ENCODE measurements at regions not wholly inside any gene's neighbourhood (a gene's known extent, or its start where the extent isn't known, plus 50 kb on each side); places are given as distances from the start of the nearest gene placed in this dataset.
"Not testable (repeated sequence)": the region's sequence is repeated elsewhere in the genome, so short reads cannot be mapped to it uniquely, and the experiment has no call there.

DNA sequence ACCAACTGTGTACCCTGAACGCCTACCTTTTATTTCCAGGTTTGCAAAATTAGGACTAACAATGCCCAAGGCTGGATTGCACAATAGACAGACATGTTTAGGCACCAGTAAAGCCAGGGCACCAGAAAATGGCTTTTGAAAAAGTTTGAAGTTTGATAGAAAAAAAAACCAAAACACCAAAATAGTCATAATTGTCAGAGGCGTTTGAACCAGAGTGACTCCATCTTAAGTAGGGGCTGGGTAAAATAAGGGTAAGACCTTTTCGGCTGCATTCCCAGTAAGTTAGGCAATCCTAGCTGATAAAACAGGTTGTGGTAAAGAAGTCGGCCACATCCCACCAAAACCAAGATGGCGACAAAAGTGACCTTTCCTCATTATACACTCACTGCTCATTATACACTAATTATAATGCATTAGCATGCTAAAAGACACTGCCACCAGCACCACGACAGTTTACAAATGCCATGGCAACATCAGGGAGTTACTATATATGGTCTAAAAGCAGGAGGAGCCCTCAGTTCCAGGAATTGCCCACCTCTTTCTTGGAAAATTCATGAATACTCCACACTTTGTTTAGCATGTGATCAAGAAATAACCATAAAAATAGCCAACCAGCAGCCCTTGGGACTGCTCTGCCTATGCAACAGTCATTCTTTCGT lies 71.2 kb upstream of the EPCAM start:
- no peak for DNase-seq
- in situ Hi-C loops (cut with MboI; ENCODE audit: low pct_unique_long_range_greater_than_20kb, low sequenced_read_pairs): no loop called here

- in situ Hi-C loops (cut with MboI; ENCODE audit: low pct_unique_long_range_greater_than_20kb, low sequenced_read_pairs): no loop called here
Measured at GRCh38 chr2:47295981-47296635, 73.0 kb upstream of the EPCAM start.

GRCh38 chr2:47295131-47295980 lies 73.8 kb upstream of the EPCAM start:
- in situ Hi-C loops (cut with MboI; ENCODE audit: low pct_unique_long_range_greater_than_20kb, low sequenced_read_pairs): no loop called here
- DNase-seq: no peak

More at GRCh38 chr2:47295981-47296635, 73.0 kb upstream of the EPCAM start:
- DNase-seq: no peak

DNA sequence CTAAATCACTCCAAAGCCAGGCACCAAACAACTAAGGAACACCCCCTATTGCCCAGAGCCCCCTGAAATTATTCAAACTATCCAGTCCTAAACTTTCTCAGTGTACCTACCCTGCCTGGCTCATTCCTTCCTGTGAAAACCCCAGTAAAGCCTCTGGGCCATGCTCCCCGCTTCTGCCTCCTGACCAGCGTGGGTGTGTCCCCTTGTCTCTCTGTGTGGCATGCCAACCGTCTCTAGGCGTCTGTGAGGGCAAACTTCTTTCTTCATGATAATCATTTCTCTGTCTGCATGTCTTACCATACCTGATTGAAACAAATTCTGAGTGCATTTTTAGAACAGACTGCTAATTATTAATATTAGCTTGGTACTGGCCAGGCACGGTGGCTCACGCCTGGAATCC lies 75.1 kb upstream of the EPCAM start:
- in situ Hi-C loops (cut with MboI; ENCODE audit: low pct_unique_long_range_greater_than_20kb, low sequenced_read_pairs): no loop called here
- DNase-seq: no peak

DNA sequence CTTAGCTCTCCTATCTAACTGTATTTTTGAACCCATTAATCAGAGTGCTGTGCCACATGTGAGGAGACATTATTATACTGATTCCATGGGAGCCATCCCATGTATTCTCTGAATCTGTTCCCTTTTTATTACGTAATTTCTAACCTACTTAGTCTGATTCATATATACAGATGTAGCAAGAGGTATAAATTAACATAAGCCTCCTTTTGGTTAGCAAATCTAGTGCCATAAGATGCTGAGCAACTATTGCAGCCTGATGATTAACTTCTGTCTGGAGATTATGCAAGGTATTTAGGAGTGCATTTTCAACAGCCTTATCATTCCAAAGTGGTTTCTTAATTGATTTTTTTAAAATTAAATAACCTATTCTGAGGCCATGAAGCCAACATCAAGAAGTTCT lies 80.2 kb upstream of the EPCAM start:
- in situ Hi-C loops (cut with MboI; ENCODE audit: low pct_unique_long_range_greater_than_20kb, low sequenced_read_pairs): no loop called here
- DNase-seq: no peak

GRCh38 chr2:47283659-47284058 lies 85.5 kb upstream of the EPCAM start:
- in situ Hi-C loops (cut with MboI; ENCODE audit: low pct_unique_long_range_greater_than_20kb, low sequenced_read_pairs): no loop called here
- no peak for DNase-seq

DNA sequence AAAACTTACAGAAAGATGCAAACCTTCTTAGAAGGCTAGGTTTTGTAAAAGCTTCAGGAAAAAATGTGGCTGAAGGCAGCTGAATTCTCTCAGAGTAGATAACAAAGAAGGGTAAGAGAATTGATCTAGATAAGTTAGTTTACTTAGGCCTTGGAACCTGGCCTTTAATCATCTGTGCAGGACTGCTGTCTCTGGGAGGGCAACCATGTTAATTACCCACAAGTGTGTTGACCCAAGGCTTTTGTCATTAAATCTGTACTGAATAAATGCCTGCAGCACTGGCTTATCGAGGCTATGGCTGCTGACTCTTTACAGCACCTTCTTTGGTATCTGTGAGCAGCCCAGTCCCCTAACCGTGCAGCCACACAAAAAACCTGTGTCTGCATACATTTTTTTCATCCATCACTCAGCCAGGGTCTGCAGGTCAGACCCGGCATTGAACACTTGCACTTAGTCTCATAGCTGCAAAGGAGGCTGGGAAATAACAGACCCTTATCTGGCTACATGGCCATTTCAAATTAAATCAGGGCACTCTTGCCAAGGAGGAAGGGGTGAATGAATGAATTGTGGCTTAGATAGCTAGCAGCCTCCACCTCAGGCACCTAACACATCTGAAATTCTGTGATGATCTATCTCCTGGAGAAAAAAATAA lies 86.4 kb upstream of the EPCAM start:
- in situ Hi-C loops (cut with MboI; ENCODE audit: low pct_unique_long_range_greater_than_20kb, low sequenced_read_pairs): no loop called here
- DNase-seq: no peak

DNA sequence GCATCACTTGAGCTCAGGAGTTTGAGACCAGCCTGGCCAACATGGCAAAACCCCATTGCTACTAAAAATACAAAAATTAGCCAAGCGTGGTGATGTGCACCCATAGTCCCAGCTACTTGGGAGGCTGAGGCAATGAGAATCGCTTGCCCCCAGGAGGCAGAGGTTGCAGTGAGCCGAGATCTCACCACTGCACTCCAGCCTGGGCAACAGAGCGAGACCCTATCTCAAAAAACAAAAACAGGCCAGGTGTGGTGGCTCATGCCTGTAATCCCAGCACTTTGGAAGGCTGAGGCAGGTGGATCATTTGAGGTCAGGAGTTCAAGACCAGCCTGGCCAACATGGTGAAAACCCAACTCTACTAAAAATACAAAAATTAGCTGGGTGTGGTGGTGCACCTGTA lies 89.6 kb upstream of the EPCAM start:
- DNase-seq; in situ Hi-C loops (cut with MboI; ENCODE audit: low pct_unique_long_range_greater_than_20kb, low sequenced_read_pairs): not testable (repeated sequence)

DNA sequence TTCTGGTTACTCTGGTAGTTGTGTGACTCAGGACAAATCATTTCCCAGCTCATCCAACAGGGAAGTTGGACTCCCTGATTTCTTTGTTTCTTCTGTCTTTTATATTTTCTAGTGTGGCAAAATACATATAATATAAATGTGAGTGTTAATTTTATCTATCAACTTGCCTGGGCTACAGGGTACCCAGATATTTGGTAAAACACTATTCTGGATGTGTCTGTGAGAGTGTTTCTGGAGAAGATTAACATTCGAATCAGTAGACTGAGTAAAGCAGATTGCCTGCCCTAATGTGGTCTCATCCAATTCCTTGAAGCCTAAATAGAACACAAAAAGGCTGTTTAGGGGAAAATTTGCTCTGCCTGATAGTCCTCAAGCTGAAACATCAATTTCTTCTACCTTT lies 91.1 kb upstream of the EPCAM start:
- in situ Hi-C loops (cut with MboI; ENCODE audit: low pct_unique_long_range_greater_than_20kb, low sequenced_read_pairs): no loop called here

GRCh38 chr2:47277187-47277586 lies 91.9 kb upstream of the EPCAM start:
- in situ Hi-C loops (cut with MboI; ENCODE audit: low pct_unique_long_range_greater_than_20kb, low sequenced_read_pairs): no loop called here
- DNase-seq: no peak

More for the DNA sequence above, 91.1 kb upstream of the EPCAM start:
- DNase-seq: no peak

- in situ Hi-C loops (cut with MboI; ENCODE audit: low pct_unique_long_range_greater_than_20kb, low sequenced_read_pairs): no loop called here
- DNase-seq: no peak
Measured at GRCh38 chr2:47276061-47276460, 93.0 kb upstream of the EPCAM start.

- DNase-seq: no peak
- in situ Hi-C loops (cut with MboI; ENCODE audit: low pct_unique_long_range_greater_than_20kb, low sequenced_read_pairs): no loop called here
Measured at GRCh38 chr2:47274054-47274782, 94.9 kb upstream of the EPCAM start.

DNA sequence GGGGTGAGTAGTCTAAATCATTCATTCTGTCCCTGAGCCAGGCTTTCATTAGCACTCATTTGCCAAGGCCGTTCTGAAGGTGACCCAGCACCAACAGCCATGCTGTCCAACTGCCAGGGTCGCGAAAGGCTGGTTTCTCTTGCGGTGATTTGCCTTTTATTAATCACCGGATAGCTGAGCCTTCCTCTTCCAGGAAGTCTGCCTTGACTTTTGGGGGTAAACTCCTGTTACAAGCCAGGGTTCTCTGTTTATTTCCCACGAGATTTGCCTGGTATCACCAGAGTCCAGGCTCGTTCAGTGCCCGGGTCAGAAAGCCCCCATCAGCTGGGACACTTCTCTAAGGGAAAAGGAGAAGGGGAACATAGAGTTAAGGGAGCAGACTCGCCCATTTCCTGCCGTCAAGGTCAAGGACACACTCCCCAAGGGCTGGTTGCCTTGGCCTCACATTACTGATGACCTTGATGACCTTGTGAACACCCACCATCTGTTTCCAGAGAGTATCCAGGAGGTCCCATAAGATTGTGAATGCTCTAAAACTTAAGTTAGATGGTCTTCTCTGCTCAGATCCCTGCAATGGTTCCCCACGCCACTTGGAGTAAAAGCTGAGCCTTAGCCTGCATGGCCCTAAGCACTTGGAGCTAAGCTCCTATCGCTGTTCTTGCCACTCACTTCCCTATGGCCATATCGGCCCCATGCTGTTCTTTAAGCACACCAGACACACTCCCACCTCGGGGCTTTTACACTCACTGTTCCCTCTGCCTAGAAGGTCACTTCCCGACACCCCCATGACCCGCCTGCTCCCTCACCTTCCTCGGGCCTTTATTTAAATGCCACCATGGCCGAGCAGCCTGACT lies 96.0 kb upstream of the EPCAM start:
- in situ Hi-C loops (cut with MboI; ENCODE audit: low pct_unique_long_range_greater_than_20kb, low sequenced_read_pairs): no loop called here
- no peak for DNase-seq

- in situ Hi-C loops (cut with MboI; ENCODE audit: low pct_unique_long_range_greater_than_20kb, low sequenced_read_pairs): no loop called here
- peak; percentile 72 for DNase-seq
Measured at GRCh38 chr2:47272031-47272864, 95.9 kb upstream of the CALM2 start.

- no peak for DNase-seq
- in situ Hi-C loops (cut with MboI; ENCODE audit: low pct_unique_long_range_greater_than_20kb, low sequenced_read_pairs): no loop called here
Measured at GRCh38 chr2:47271054-47272000, 95.0 kb upstream of the CALM2 start.

DNA sequence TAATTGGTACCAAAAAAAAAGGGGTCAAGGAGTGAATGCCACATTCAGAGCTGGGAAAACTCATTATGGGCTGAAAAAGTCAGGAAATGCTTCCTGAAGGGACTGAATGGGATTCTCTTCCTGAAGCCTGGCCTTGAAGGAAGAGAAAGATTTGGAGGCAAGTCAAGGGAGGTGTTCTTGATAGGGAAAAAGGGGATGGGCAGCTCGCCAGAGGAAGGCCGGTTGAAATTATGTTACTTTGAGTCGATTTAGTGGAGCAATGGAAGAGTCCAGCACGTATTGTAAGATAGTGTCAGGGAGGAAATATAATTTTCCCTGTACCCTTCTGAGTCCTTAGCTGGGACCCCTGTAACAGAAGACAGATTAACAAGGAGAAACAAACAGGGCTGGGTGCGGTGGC lies 94.1 kb upstream of the CALM2 start:
- no peak for DNase-seq
- in situ Hi-C loops (cut with MboI; ENCODE audit: low pct_unique_long_range_greater_than_20kb, low sequenced_read_pairs): no loop called here
